ENCODE measurements at regions not wholly inside any gene's neighbourhood (a gene's known extent, or its start where the extent isn't known, plus 50 kb on each side); places are given as distances from the start of the nearest gene placed in this dataset.

DNA sequence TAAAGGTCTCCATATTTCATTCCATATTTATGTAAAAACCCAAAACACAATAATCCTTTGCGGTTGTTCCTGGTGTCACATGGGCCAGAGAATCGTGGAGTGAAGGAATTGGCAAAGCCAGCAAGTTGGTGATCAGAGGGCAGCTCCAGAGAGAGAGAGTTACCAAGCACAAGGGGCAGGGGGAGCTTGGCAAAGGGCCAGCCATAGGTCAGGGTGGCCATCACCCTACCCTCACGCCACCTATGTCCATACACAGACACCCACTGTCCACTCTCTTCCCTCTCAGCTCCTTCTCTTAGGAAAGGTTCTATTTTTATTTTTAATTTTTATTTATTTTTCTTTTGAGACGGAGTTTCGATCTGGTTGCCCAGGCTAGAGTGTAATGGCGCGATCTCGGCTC is 163.2 kb upstream of the JARID2 start (continued):
- no peak for TF ChIP-seq ELK4 (IDR thresholded peaks at IDR 0.05; ENCODE audit: borderline replicate concordance, low read depth, low read length)
- no peak for TF ChIP-seq ZNF518A (tag by site-specific recombination; conservative IDR thresholded peaks at IDR 0.05; ENCODE audit: low read depth)
- TF ChIP-seq GLIS1 (tag by site-specific recombination; IDR thresholded peaks at IDR 0.05), result no peak
- no peak for TF ChIP-seq ZNF214 (tag by site-specific recombination; IDR thresholded peaks at IDR 0.05; ENCODE audit: borderline replicate concordance)
- no peak for TF ChIP-seq SETDB1 (IDR thresholded peaks at IDR 0.05; ENCODE audit: insufficient read length, low read length)
- TF ChIP-seq ZNF514 (tag by site-specific recombination; IDR thresholded peaks at IDR 0.05), result no peak
- no peak for TF ChIP-seq ZBTB44 (tag by site-specific recombination; IDR thresholded peaks at IDR 0.05)

DNA sequence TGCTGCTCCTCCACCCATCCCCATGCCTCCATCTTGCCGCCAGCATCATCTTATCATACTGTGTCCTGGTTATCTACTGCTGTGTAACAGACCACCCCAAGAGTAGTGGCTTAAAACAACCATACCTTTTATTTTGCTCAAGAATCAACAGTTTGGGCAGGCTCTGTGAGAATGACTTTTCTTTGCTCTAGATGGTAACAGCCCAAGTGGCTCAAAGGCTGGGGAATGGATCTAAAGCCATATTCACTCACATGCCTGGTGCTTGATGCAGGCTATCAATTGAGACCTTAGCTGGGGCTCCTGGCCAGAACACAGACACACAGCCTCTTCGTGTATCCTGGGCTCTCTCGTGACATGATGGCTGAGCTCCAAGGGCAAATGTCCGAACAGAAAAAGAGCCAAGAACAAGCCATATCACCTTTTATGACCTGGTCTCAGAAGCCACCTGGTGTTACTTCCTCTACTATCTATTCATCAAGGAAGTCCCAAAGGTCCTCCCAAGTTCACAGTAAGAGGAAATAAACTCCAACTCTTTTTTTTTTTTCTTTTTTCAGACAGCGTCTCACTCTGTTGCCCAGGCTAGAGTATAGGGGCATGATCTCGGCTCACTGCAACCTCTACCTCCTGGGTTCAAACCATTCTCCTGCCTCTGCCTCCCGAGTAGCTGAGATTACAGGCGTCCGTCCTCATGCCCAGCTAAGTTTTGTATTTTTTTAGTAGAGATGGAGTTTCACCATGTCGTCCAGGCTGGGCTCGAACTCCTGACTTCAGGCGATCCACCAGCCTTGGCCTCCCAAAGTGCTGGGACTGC is 159.3 kb upstream of the JARID2 start:
- Histone ChIP-seq H3K9me3 (ENCODE audit: control insufficient read depth, insufficient read depth, low read depth, low read length) (no peaks in the 10 kb centered on the region), H3K4me1 (ENCODE audit: control insufficient read depth, insufficient read depth, low read length) (peaks cover 4% of the 10 kb centered on the region; the same call in 1 of the 2 replicates), H3K27ac (ENCODE audit: extremely low read depth, low read depth, low read length) (no peak overlapping the region), H3K36me3 (ENCODE audit: control insufficient read depth in 2 of 2, insufficient read depth in 1 of 2, low read length in 2 of 2) (no peaks in the 10 kb centered on the region), H3K4me3 (ENCODE audit: low read depth, low read length) (no peak overlapping the region)
- ChIA-PET CTCF (interaction anchor here (0.5 to 1.2 kb wide), 7 partner anchors 12 to 375 kb away, joined by 3 to 5 read pairs (median 4); no protein-coding TSS in a partner anchor), POLR2A (interaction anchor here (0.8 kb wide), 1 partner anchor 24 kb away, joined by 3 read pairs; no protein-coding TSS in a partner anchor)
- TF ChIP-seq, protein P1, sequence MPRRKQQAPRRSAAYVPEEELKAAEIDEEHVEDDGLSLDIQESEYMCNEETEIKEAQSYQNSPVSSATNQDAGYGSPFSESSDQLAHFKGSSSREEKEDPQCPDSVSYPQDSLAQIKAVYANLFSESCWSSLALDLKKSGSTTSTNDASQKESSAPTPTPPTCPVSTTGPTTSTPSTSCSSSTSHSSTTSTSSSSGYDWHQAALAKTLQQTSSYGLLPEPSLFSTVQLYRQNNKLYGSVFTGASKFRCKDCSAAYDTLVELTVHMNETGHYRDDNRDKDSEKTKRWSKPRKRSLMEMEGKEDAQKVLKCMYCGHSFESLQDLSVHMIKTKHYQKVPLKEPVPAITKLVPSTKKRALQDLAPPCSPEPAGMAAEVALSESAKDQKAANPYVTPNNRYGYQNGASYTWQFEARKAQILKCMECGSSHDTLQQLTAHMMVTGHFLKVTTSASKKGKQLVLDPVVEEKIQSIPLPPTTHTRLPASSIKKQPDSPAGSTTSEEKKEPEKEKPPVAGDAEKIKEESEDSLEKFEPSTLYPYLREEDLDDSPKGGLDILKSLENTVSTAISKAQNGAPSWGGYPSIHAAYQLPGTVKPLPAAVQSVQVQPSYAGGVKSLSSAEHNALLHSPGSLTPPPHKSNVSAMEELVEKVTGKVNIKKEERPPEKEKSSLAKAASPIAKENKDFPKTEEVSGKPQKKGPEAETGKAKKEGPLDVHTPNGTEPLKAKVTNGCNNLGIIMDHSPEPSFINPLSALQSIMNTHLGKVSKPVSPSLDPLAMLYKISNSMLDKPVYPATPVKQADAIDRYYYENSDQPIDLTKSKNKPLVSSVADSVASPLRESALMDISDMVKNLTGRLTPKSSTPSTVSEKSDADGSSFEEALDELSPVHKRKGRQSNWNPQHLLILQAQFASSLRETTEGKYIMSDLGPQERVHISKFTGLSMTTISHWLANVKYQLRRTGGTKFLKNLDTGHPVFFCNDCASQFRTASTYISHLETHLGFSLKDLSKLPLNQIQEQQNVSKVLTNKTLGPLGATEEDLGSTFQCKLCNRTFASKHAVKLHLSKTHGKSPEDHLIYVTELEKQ (tag by site-specific recombination; IDR thresholded peaks at IDR 0.05; ENCODE audit: borderline replicate concordance), result no peak
- TF ChIP-seq ZFP41 (tag by site-specific recombination; IDR thresholded peaks at IDR 0.05; ENCODE audit: borderline replicate concordance) (no peak), ZFP37 (tag by site-specific recombination; IDR thresholded peaks at IDR 0.05) (no peak), ZBTB8A (tag by site-specific recombination; IDR thresholded peaks at IDR 0.05) (no peak), ZNF600 (tag by site-specific recombination; IDR thresholded peaks at IDR 0.05) (no peak), MEIS1 (CRISPR knock-in tag; IDR thresholded peaks at IDR 0.05; ENCODE audit: borderline replicate concordance) (no peak), ZNF580 (tag by site-specific recombination; IDR thresholded peaks at IDR 0.05) (no peak), ZNF623 (tag by site-specific recombination; IDR thresholded peaks at IDR 0.05) (no peak), ZNF704 (tag by site-specific recombination; IDR thresholded peaks at IDR 0.05) (no peak), ZNF596 (tag by site-specific recombination; IDR thresholded peaks at IDR 0.05) (no peak), ZNF155 (tag by site-specific recombination; IDR thresholded peaks at IDR 0.05) (no peak), ZNF37A (tag by site-specific recombination; IDR thresholded peaks at IDR 0.05) (no peak), ZNF792 (tag by site-specific recombination; IDR thresholded peaks at IDR 0.05) (no peak)
- TF ChIP-seq, protein P2, sequence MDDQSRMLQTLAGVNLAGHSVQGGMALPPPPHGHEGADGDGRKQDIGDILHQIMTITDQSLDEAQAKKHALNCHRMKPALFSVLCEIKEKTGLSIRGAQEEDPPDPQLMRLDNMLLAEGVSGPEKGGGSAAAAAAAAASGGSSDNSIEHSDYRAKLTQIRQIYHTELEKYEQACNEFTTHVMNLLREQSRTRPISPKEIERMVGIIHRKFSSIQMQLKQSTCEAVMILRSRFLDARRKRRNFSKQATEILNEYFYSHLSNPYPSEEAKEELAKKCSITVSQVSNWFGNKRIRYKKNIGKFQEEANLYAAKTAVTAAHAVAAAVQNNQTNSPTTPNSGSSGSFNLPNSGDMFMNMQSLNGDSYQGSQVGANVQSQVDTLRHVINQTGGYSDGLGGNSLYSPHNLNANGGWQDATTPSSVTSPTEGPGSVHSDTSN (CRISPR knock-in tag; IDR thresholded peaks at IDR 0.05), result no peak
